H9 (cell line): ENCODE measurements at regions not wholly inside any gene's neighbourhood (a gene's known extent, or its start where the extent isn't known, plus 50 kb on each side); places are given as distances from the start of the nearest gene placed in this dataset.

Experiments
- DNase-seq: peaks from one replicate; pipeline ENCODE4 v3.0.0-alpha.2; 2017
- H2AFZ ChIP-seq: one replicate; pipeline ENCODE4 v1.6.1; 2013; ENCODE audit warnings: mild to moderate bottlenecking, low read length, control low read depth, moderate library complexity
- H2AK5ac ChIP-seq: 2 replicates; pipeline ENCODE4 v1.6.1; 2013; ENCODE audit warnings: low read length, control low read depth, mixed read lengths; ENCODE audit not compliant: insufficient read length
- H2BK120ac ChIP-seq: one replicate; pipeline ENCODE4 v1.6.1; 2013; ENCODE audit warnings: low read depth, mild to moderate bottlenecking, low read length, control low read depth, inconsistent platforms; ENCODE audit not compliant: poor library complexity, severe bottlenecking
- H2BK12ac ChIP-seq: 2 replicates; pipeline ENCODE4 v1.6.1; 2013; ENCODE audit warnings: low read length, control low read depth, mixed read lengths, low read depth; ENCODE audit not compliant: insufficient read length
- H2BK15ac ChIP-seq: 2 replicates; pipeline ENCODE4 v1.6.1; 2013; ENCODE audit warnings: low read depth, low read length, control low read depth
- H2BK20ac ChIP-seq: one replicate; pipeline ENCODE4 v1.6.1; 2013; ENCODE audit warnings: low read depth, mild to moderate bottlenecking, low read length, control low read depth, inconsistent platforms; ENCODE audit not compliant: poor library complexity, severe bottlenecking
- H2BK5ac ChIP-seq: 2 replicates; pipeline ENCODE4 v1.6.1; 2013; ENCODE audit warnings: low read length, control low read depth, mixed read lengths; ENCODE audit not compliant: insufficient read length
- H3K14ac ChIP-seq: 2 replicates; pipeline ENCODE4 v1.6.1; 2013; ENCODE audit warnings: low read length, control low read depth; ENCODE audit not compliant: insufficient read depth
- H3K18ac ChIP-seq: 2 replicates; pipeline ENCODE4 v1.6.1; 2013; ENCODE audit warnings: low read depth, mild to moderate bottlenecking, mixed read lengths, low read length, control low read depth; ENCODE audit not compliant: insufficient read length
- H3K23ac ChIP-seq: 2 replicates; pipeline ENCODE4 v1.6.1; 2013; ENCODE audit warnings: low read length, control low read depth, mixed read lengths, low read depth; ENCODE audit not compliant: insufficient read length
- H3K23me2 ChIP-seq: 2 replicates; pipeline ENCODE4 v1.6.1; 2013; ENCODE audit warnings: low read depth, mild to moderate bottlenecking, mixed read lengths, low read length, control low read depth; ENCODE audit not compliant: insufficient read length, poor library complexity, severe bottlenecking
- H3K27ac ChIP-seq: 2 replicates; pipeline ENCODE4 v1.5.1; 2013; ENCODE audit warnings: low read length, control low read depth, mixed read lengths, low read depth; ENCODE audit not compliant: insufficient read length
- H3K27me3 ChIP-seq: 2 replicates; pipeline ENCODE4 v1.6.1; 2013; ENCODE audit warnings: low read length, control low read depth, inconsistent platforms; ENCODE audit not compliant: insufficient read depth
- H3K4ac ChIP-seq: 2 replicates; pipeline ENCODE4 v1.6.1; 2013; ENCODE audit warnings: low read depth, mild to moderate bottlenecking, control low read depth, inconsistent platforms, low read length, moderate library complexity
- H3K4me1 ChIP-seq: 2 replicates; pipeline ENCODE4 v1.6.1; 2013; ENCODE audit warnings: low read length, control low read depth, inconsistent platforms; ENCODE audit not compliant: insufficient read depth
- H3K4me2 ChIP-seq: 2 replicates; pipeline ENCODE4 v1.6.1; 2013; ENCODE audit warnings: low read length, control low read depth, mixed read lengths; ENCODE audit not compliant: insufficient read length, insufficient read depth
- H3K56ac ChIP-seq: 2 replicates; pipeline ENCODE4 v1.6.1; 2013; ENCODE audit warnings: low read depth, mild to moderate bottlenecking, mixed read lengths, low read length, control low read depth; ENCODE audit not compliant: insufficient read length
- H3K79me1 ChIP-seq: 2 replicates; pipeline ENCODE4 v1.6.1; 2013; ENCODE audit warnings: low read depth, mild to moderate bottlenecking, moderate library complexity, low read length, control low read depth, inconsistent platforms; ENCODE audit not compliant: insufficient read depth, poor library complexity, severe bottlenecking
- H3K79me2 ChIP-seq: 2 replicates; pipeline ENCODE4 v1.6.1; 2013; ENCODE audit warnings: low read length, control low read depth, inconsistent platforms; ENCODE audit not compliant: insufficient read depth
- H3K9ac ChIP-seq: 2 replicates; pipeline ENCODE4 v1.6.1; 2013; ENCODE audit warnings: low read length, control low read depth, mixed read lengths; ENCODE audit not compliant: insufficient read length; ENCODE audit errors: extremely low read depth
- H3K9me3 ChIP-seq: one replicate; pipeline ENCODE4 v1.6.1; 2013; ENCODE audit warnings: low read depth, low read length, inconsistent platforms; ENCODE audit not compliant: control insufficient read depth
- H3T11ph ChIP-seq: one replicate; pipeline ENCODE4 v1.6.1; 2013; ENCODE audit warnings: mild to moderate bottlenecking, low read length, control low read depth, inconsistent platforms
- H4K20me1 ChIP-seq: one replicate; pipeline ENCODE4 v1.6.1; 2013; ENCODE audit not compliant: control insufficient read depth, insufficient read length, insufficient read depth
- H4K5ac ChIP-seq: 2 replicates; pipeline ENCODE4 v1.6.1; 2013; ENCODE audit warnings: low read depth, mild to moderate bottlenecking, mixed read lengths, low read length, control low read depth; ENCODE audit not compliant: insufficient read length
- H4K8ac ChIP-seq: replicated peaks from 2 replicates; pipeline ENCODE4 v1.6.1; 2013; ENCODE audit warnings: low read length, control low read depth, mixed read lengths, low read depth; ENCODE audit not compliant: insufficient read length
- H4K91ac ChIP-seq: 2 replicates; pipeline ENCODE4 v1.6.1; 2013; ENCODE audit warnings: low read depth, mild to moderate bottlenecking, moderate library complexity, mixed read lengths, low read length, control low read depth; ENCODE audit not compliant: insufficient read length
- H3K27ac Mint-ChIP-seq, 3 experiments: 2 replicates in 2 of 3; 3 replicates in 1 of 3; pipeline ENCODE4 v1.8.0; 2020 to 2021; ENCODE audit warnings: mixed read lengths in 3 of 3, mild to moderate bottlenecking in 1 of 3, moderate library complexity in 1 of 3
- H3K27me3 Mint-ChIP-seq: 2 replicates; pipeline ENCODE4 v1.8.0; 2021; ENCODE audit warnings: low read depth, mild to moderate bottlenecking, moderate library complexity, mixed read lengths
- H3K36me3 Mint-ChIP-seq, 3 experiments: 2 replicates in 2 of 3; 3 replicates in 1 of 3; pipeline ENCODE4 v1.8.0; 2020 to 2021; ENCODE audit warnings: low read depth in 3 of 3, mixed read lengths in 3 of 3; ENCODE audit not compliant: insufficient read depth in 1 of 3
- H3K4me1 Mint-ChIP-seq, 2 experiments: 2 replicates each; pipeline ENCODE4 v1.8.0; 2020; ENCODE audit warnings: mixed read lengths in 2 of 2
- H3K4me3 Mint-ChIP-seq, 2 experiments: 2 replicates in 1 of 2; 3 replicates in 1 of 2; pipeline ENCODE4 v1.8.0; 2020 to 2021; ENCODE audit warnings: mild to moderate bottlenecking in 2 of 2, mixed read lengths in 2 of 2, moderate library complexity in 1 of 2
- H3K9me3 Mint-ChIP-seq, 2 experiments: 2 replicates in 1 of 2; 3 replicates in 1 of 2; pipeline ENCODE4 v1.8.0; 2020; ENCODE audit warnings: mild to moderate bottlenecking in 2 of 2, mixed read lengths in 2 of 2, moderate library complexity in 1 of 2
- CTCF ChIP-seq: fragments of 200-600 bp; sonication (generic); conservative IDR thresholded peaks from 3 replicates; pipeline ENCODE4 v1.8.0; 2021; ENCODE audit warnings: antibody characterized with exemption, mild to moderate bottlenecking
- WGBS: extraction: QIAGEN DNeasy Blood & Tissue Kit; methylation state at CpG from one replicate; pipeline ENCODE4 v1.1.7; 2013; ENCODE audit warnings: missing lambda C conversion rate, low lambda C conversion rate, mixed read lengths; ENCODE audit not compliant: insufficient read length; ENCODE audit errors: extremely low coverage; 5-methylcytosine and 5-hydroxymethylcytosine counted together

DNA sequence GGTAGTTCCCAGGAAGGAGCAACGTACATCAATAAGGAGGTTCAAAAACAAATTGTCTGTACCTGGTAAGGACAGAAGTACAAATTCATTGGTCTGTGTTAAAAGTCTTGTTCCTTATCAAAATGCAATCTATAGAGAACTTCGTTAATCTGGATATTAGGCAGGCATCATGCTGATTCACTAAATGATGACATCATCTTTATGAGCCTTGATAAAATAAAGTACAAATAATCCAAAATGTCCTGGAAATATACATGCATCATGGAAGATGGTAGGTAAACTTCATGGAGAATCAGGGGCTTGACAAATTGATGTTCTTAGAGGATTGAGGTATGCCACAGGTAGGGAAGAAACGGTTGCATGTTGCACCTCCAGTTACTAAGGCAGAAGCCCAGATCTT lies 433.9 kb downstream of the TRIML1 start:
- no peaks in the 10 kb centered on the region for H4K20me1 ChIP-seq
- no peak for TF ChIP-seq CTCF
- H3K4ac ChIP-seq = no peak overlapping the region
- no peak overlapping the region for H3K9ac ChIP-seq
- peaks cover 0 to 3% of the 10 kb centered on the region in 2 experiments; a peak in 3 of 5 replicates for H3K9me3 Mint-ChIP-seq
- H4K5ac ChIP-seq = no peak overlapping the region
- no peak overlapping the region for H2AK5ac ChIP-seq
- no peak for DNase-seq
- no peak overlapping the region for H3K18ac ChIP-seq
- no peak overlapping the region for H2BK120ac ChIP-seq
- peaks cover 12 to 14% of the 10 kb centered on the region in 2 experiments for H3K4me1 Mint-ChIP-seq
- no peak overlapping the region for H3K4me2 ChIP-seq
- H3K79me2 ChIP-seq = 0 out of 2 replicates have a peak, but pooled peaks cover 2% of the 10 kb centered on the region
- H3T11ph ChIP-seq = no peak overlapping the region
- no peak overlapping the region for H4K91ac ChIP-seq
- no peak overlapping the region for H2BK15ac ChIP-seq
- no peaks in the 10 kb centered on the region for H3K36me3 Mint-ChIP-seq
- no peaks in the 10 kb centered on the region for H3K23me2 ChIP-seq
- H3K27me3 Mint-ChIP-seq = no peaks in the 10 kb centered on the region
- H2BK12ac ChIP-seq = no peak overlapping the region
- H3K27ac Mint-ChIP-seq = no peak overlapping the region
- H3K27ac ChIP-seq = no peak overlapping the region
- WGBS = no CpG with 5 or more reads among the region's 3 CpGs
- no peak overlapping the region for H3K56ac ChIP-seq
- H2BK20ac ChIP-seq = no peak overlapping the region
- H3K27me3 ChIP-seq = no peaks in the 10 kb centered on the region
- H2AFZ ChIP-seq = no peak overlapping the region
- no peaks in the 10 kb centered on the region; the same call in 1 of the 2 replicates for H3K4me1 ChIP-seq
- H3K4me3 Mint-ChIP-seq = no peak overlapping the region; a peak in 1 of 5 replicates
- no peak overlapping the region for H4K8ac ChIP-seq
- H2BK5ac ChIP-seq = no peak overlapping the region
- no peaks in the 10 kb centered on the region for H3K79me1 ChIP-seq
- H3K23ac ChIP-seq = no peak overlapping the region
- H3K9me3 ChIP-seq = no peaks in the 10 kb centered on the region
- H3K14ac ChIP-seq = no peak overlapping the region
